H1 (cell line): ENCODE measurements at regions not wholly inside any gene's neighbourhood (a gene's known extent, or its start where the extent isn't known, plus 50 kb on each side); places are given as distances from the start of the nearest gene placed in this dataset.
A peak's percentile ranks its signal among the peaks of the same experiment; 100 is the strongest.

Experiments
- CTCF ChIA-PET: fragments of 300-600 bp; sonication (Branson Sonifier 250); formaldehyde crosslinking; loops from one replicate; lab custom pipeline; 2021; ENCODE audit not compliant: partially characterized antibody; lab: Charles Lee
- POLR2A ChIA-PET: fragments of 300-600 bp; sonication (Branson Sonifier 250); formaldehyde crosslinking; loops from one replicate; lab custom pipeline; 2021; ENCODE audit warnings: inconsistent platforms; ENCODE audit not compliant: partially characterized antibody; lab: Charles Lee
- DNase-seq, 2 experiments: peaks; one replicate each; pipeline versions ENCODE4 v3.0.0 to v3.0.0-alpha.2; 2010 to 2022; ENCODE audit warnings: low spot score in 2 of 2, low read depth in 1 of 2, mixed read lengths in 1 of 2
- FAIRE-seq: peaks from 2 replicates; lab custom pipeline; 2011; peaks lifted over from hg19 to GRCh38; lab: Jason Lieb, UNC
- H2AFZ ChIP-seq: 2 replicates; pipeline ENCODE4 v1.8.1; 2012; ENCODE audit warnings: low read length, inconsistent platforms
- H2AK5ac ChIP-seq: 2 replicates; pipeline ENCODE4 v1.6.1; 2013; ENCODE audit warnings: low read depth, low read length
- H2BK120ac ChIP-seq: replicated peaks from 2 replicates; pipeline ENCODE3; 2013; ENCODE audit warnings: low read depth, low read length, inconsistent platforms
- H2BK12ac ChIP-seq: 2 replicates; pipeline ENCODE4 v1.6.1; 2013; ENCODE audit warnings: low read depth, low read length
- H2BK15ac ChIP-seq: 2 replicates; pipeline ENCODE4 v1.6.1; 2013; ENCODE audit warnings: low read length
- H2BK20ac ChIP-seq: 2 replicates; pipeline ENCODE4 v1.6.1; 2013; ENCODE audit warnings: low read length
- H2BK5ac ChIP-seq: 2 replicates; pipeline ENCODE4 v1.6.1; 2013; ENCODE audit warnings: low read depth, low read length
- H3K14ac ChIP-seq: 2 replicates; pipeline ENCODE4 v1.6.1; 2013; ENCODE audit warnings: inconsistent platforms; ENCODE audit not compliant: insufficient read length
- H3K18ac ChIP-seq: 2 replicates; pipeline ENCODE4 v1.6.1; 2013; ENCODE audit warnings: low read length; ENCODE audit errors: extremely low read depth
- H3K23ac ChIP-seq: 2 replicates; pipeline ENCODE4 v1.6.1; 2013; ENCODE audit warnings: inconsistent platforms; ENCODE audit not compliant: insufficient read length
- H3K23me2 ChIP-seq: 2 replicates; pipeline ENCODE4 v1.6.1; 2013; ENCODE audit warnings: low read depth, low read length
- H3K27ac ChIP-seq: 2 replicates; pipeline ENCODE4 v1.6.1; 2011; ENCODE audit warnings: low read depth, low read length, inconsistent platforms
- H3K27me3 ChIP-seq, 4 experiments: replicated peaks in 1 of 4; 1 replicate in 1 of 4; 2 replicates in 3 of 4; pipeline versions ENCODE4 v1.6.1 to v1.8.1; 2011 to 2013; ENCODE audit warnings: low read length in 3 of 4, mild to moderate bottlenecking in 3 of 4, inconsistent platforms in 2 of 4, mixed read lengths in 2 of 4, moderate library complexity in 1 of 4; ENCODE audit not compliant: control insufficient read depth in 3 of 4, insufficient read depth in 3 of 4; ENCODE audit errors: extremely low read depth in 1 of 4
- H3K36me3 ChIP-seq, 4 experiments: 2 replicates each; pipeline versions ENCODE4 v1.6.1 to v1.8.1; 2011 to 2013; ENCODE audit warnings: mild to moderate bottlenecking in 4 of 4, low read length in 3 of 4, moderate library complexity in 2 of 4, control low read depth in 1 of 4, inconsistent platforms in 1 of 4; ENCODE audit not compliant: insufficient read depth in 4 of 4, control insufficient read depth in 2 of 4
- H3K4ac ChIP-seq: replicated peaks from 2 replicates; pipeline ENCODE3; 2013; ENCODE audit warnings: low read length, low read depth, mixed read lengths, inconsistent platforms; ENCODE audit not compliant: insufficient read length
- H3K4me1 ChIP-seq, 4 experiments: replicated peaks in 1 of 4; 1 replicate in 1 of 4; 2 replicates in 3 of 4; pipeline versions ENCODE4 v1.6.1 to v1.8.1; 2011 to 2013; ENCODE audit warnings: low read length in 3 of 4, inconsistent platforms in 2 of 4, mixed read lengths in 1 of 4; ENCODE audit not compliant: insufficient read depth in 4 of 4, control insufficient read depth in 3 of 4
- H3K4me2 ChIP-seq, 2 experiments: 2 replicates each; pipeline versions ENCODE4 v1.6.1 to v1.8.1; 2011 to 2013; ENCODE audit warnings: low read depth in 2 of 2, low read length in 2 of 2, control low read depth in 1 of 2, inconsistent platforms in 1 of 2, mild to moderate bottlenecking in 1 of 2; ENCODE audit not compliant: insufficient read depth in 1 of 2
- H3K4me3 ChIP-seq, 4 experiments: fragments of 200-600, 300-600 bp in 1 of 4; sonication (generic), shearing (Covaris generic), sonication (Bioruptor Twin) in 1 of 4; 2 replicates each; pipeline versions ENCODE4 v1.5.1 to v1.8.1; 2011 to 2016; ENCODE audit warnings: low read length in 4 of 4, low read depth in 3 of 4, control low read depth in 2 of 4, inconsistent platforms in 2 of 4, mild to moderate bottlenecking in 2 of 4, mixed read lengths in 1 of 4, moderate library complexity in 1 of 4; ENCODE audit not compliant: insufficient read depth in 2 of 4; ENCODE audit errors: extremely low read depth in 1 of 4
- H3K56ac ChIP-seq: replicated peaks from 2 replicates; pipeline ENCODE3; 2013; ENCODE audit warnings: low read depth, mild to moderate bottlenecking, mixed read lengths, low read length, inconsistent platforms; ENCODE audit not compliant: insufficient read length
- H3K79me1 ChIP-seq: 2 replicates; pipeline ENCODE4 v1.6.1; 2013; ENCODE audit warnings: low read depth, low read length, control low read depth
- H3K79me2 ChIP-seq, 2 experiments: 2 replicates each; pipeline versions ENCODE4 v1.6.1 to v1.8.1; 2012 to 2013; ENCODE audit warnings: low read length in 2 of 2, mild to moderate bottlenecking in 2 of 2, inconsistent platforms in 1 of 2; ENCODE audit not compliant: insufficient read depth in 2 of 2, control insufficient read depth in 1 of 2
- H3K9ac ChIP-seq, 4 experiments: replicated peaks in 1 of 4; 1 replicate in 1 of 4; 2 replicates in 3 of 4; pipeline versions ENCODE4 v1.6.1 to v1.8.1; 2011 to 2013; ENCODE audit warnings: low read depth in 3 of 4, low read length in 3 of 4, control low read depth in 2 of 4, mild to moderate bottlenecking in 2 of 4, moderate library complexity in 2 of 4, inconsistent platforms in 1 of 4; ENCODE audit errors: extremely low read depth in 1 of 4
- H3K9me3 ChIP-seq, 2 experiments: 2 replicates each; pipeline versions ENCODE4 v1.6.1 to v1.8.1; 2012 to 2013; ENCODE audit warnings: mild to moderate bottlenecking in 2 of 2, moderate library complexity in 2 of 2, control low read depth in 1 of 2, inconsistent platforms in 1 of 2, low read depth in 1 of 2, low read length in 1 of 2, mixed read lengths in 1 of 2; ENCODE audit not compliant: insufficient read depth in 2 of 2
- H4K20me1 ChIP-seq, 2 experiments: replicated peaks in 1 of 2; 2 replicates each; pipeline versions ENCODE3 to v1.8.1; 2011 to 2013; ENCODE audit warnings: inconsistent platforms in 2 of 2, low read length in 2 of 2, mild to moderate bottlenecking in 1 of 2; ENCODE audit not compliant: insufficient read depth in 2 of 2, control insufficient read depth in 1 of 2
- H4K5ac ChIP-seq: 2 replicates; pipeline ENCODE4 v1.6.1; 2013; ENCODE audit warnings: low read length, low read depth, mixed read lengths, inconsistent platforms; ENCODE audit not compliant: insufficient read length
- H4K8ac ChIP-seq: 2 replicates; pipeline ENCODE4 v1.8.0; 2013; ENCODE audit warnings: mild to moderate bottlenecking, moderate library complexity, low read length, inconsistent platforms; ENCODE audit not compliant: insufficient read depth; ENCODE audit errors: extremely low read depth
- H4K91ac ChIP-seq: replicated peaks from 2 replicates; pipeline ENCODE3; 2013; ENCODE audit warnings: low read length, mixed read lengths, inconsistent platforms; ENCODE audit not compliant: insufficient read length
- ATF2 ChIP-seq: IDR thresholded peaks from 2 replicates; pipeline ENCODE4 v1.6.1; 2012; ENCODE audit warnings: low read length, inconsistent platforms
- CTCF ChIP-seq, 3 experiments: IDR thresholded peaks; 1 replicate in 2 of 3; 2 replicates in 1 of 3; pipeline versions ENCODE4 v1.5.1 to v1.6.1; 2011; ENCODE audit warnings: low read length in 3 of 3, mild to moderate bottlenecking in 3 of 3, inconsistent platforms in 2 of 3, low read depth in 1 of 3, moderate library complexity in 1 of 3; ENCODE audit not compliant: insufficient read depth in 1 of 3; ENCODE audit errors: control extremely low read depth in 1 of 3
- POLR2A ChIP-seq, 2 experiments: IDR thresholded peaks; 1 replicate in 1 of 2; 2 replicates in 1 of 2; pipeline ENCODE4 v1.6.1; 2011; ENCODE audit warnings: low read depth in 2 of 2, low read length in 2 of 2, mild to moderate bottlenecking in 2 of 2; ENCODE audit errors: control extremely low read depth in 1 of 2
- RAD21 ChIP-seq, 2 experiments: IDR thresholded peaks in 1 of 2; conservative IDR thresholded peaks in 1 of 2; 2 replicates each; pipeline ENCODE4 v1.6.1; 2011; ENCODE audit warnings: low read depth in 2 of 2, low read length in 2 of 2, improper control_type of control experiment in 1 of 2, inconsistent platforms in 1 of 2, mild to moderate bottlenecking in 1 of 2, moderate library complexity in 1 of 2
- WGBS, 2 experiments: shearing (Covaris generic) in 1 of 2; methylation state at CpG; one replicate each; pipeline versions ENCODE4 v1.1.6 to v1.1.7; 2013 to 2015; ENCODE audit warnings: low lambda C conversion rate in 2 of 2, mixed read lengths in 2 of 2, inconsistent platforms in 1 of 2, low coverage in 1 of 2, missing lambda C conversion rate in 1 of 2; ENCODE audit not compliant: insufficient replicate concordance in 2 of 2, insufficient coverage in 1 of 2, insufficient read length in 1 of 2; ENCODE audit errors: extremely low coverage in 1 of 2, missing lambda C conversion rate in 1 of 2; 5-methylcytosine and 5-hydroxymethylcytosine counted together

- ChIA-PET CTCF (interaction anchor here (0.5 to 7.4 kb wide), 55 partner anchors 10 to 1355 kb away, joined by 3 to 61 read pairs (median 4); no protein-coding TSS in a partner anchor), POLR2A (interaction anchor here (0.8 kb wide), 1 partner anchor 377 kb away, joined by 3 read pairs; no protein-coding TSS in a partner anchor)
- H2AK5ac ChIP-seq: no peak overlapping the region
- H3K79me2 ChIP-seq: no peaks in the 10 kb centered on the region
- H3K4me1 ChIP-seq: peaks cover 2 to 6% (median 3%) of the 10 kb centered on the region in 4 experiments; a peak in 4 of 7 replicates
- no peaks in the 10 kb centered on the region for H4K20me1 ChIP-seq
- no peaks in the 10 kb centered on the region for H3K79me1 ChIP-seq
- no peak overlapping the region for H4K8ac ChIP-seq
- 17% methylated on average over 7 of the region's 7 CpGs; no CpG with 5 or more reads in 1 of the 2 experiments for WGBS, 2 experiments
- H3K4me3 ChIP-seq: no peak overlapping the region
- H2BK15ac ChIP-seq: no peak overlapping the region
- no peak overlapping the region for H3K27ac ChIP-seq
- H3K18ac ChIP-seq: no peak overlapping the region
- 0 out of 4 replicates have a peak overlapping the region, but pooled peaks of 1 of the 2 experiments have one; percentile 1 for H3K4me2 ChIP-seq
- H3K36me3 ChIP-seq: no peaks in the 10 kb centered on the region; a peak in 2 of 8 replicates
- no peak overlapping the region for H2BK12ac ChIP-seq
- no peaks in the 10 kb centered on the region for H3K27me3 ChIP-seq
- H3K56ac ChIP-seq: no peak overlapping the region
- H4K5ac ChIP-seq: no peak overlapping the region
- peak overlapping the region; percentile 52; the same call in 1 of the 2 replicates for H2AFZ ChIP-seq
- H2BK120ac ChIP-seq: no peak overlapping the region
- peak in 1 of 2 experiments; percentile 56 for DNase-seq
- FAIRE-seq: no peak
- no peak overlapping the region for H3K4ac ChIP-seq
- H3K9me3 ChIP-seq: peaks cover 10 to 14% of the 10 kb centered on the region in 2 experiments; a peak in 3 of 4 replicates
- no peak overlapping the region for H3K9ac ChIP-seq
- no peak for TF ChIP-seq ATF2
- TF ChIP-seq POLR2A (IDR thresholded peaks at IDR 0.05; ENCODE audit: control extremely low read depth in 1 of 2, low read depth in 2 of 2, low read length in 2 of 2): no peak
- TF ChIP-seq CTCF (IDR thresholded peaks at IDR 0.05; ENCODE audit: control extremely low read depth in 1 of 3, insufficient read depth in 1 of 3, low read depth in 1 of 3, low read length in 3 of 3): peak; percentile 46 to 79 (median 53)
- TF ChIP-seq RAD21 (IDR thresholded peaks at IDR 0.05 in 1 of 2, conservative IDR thresholded peaks at IDR 0.05 in 1 of 2; ENCODE audit: low read depth in 2 of 2, low read length in 2 of 2): peak; percentile 96 to 97
- H3K14ac ChIP-seq: no peak overlapping the region
- H4K91ac ChIP-seq: no peak overlapping the region
- H2BK20ac ChIP-seq: no peak overlapping the region
- H3K23me2 ChIP-seq: no peaks in the 10 kb centered on the region
- no peak overlapping the region for H2BK5ac ChIP-seq
- H3K23ac ChIP-seq: no peak overlapping the region
These were observed 165.6 kb downstream of the YTHDC2 start for GRCh38 chr5:113678924-113679575.
